ENCODE measurements at regions not wholly inside any gene's neighbourhood (a gene's known extent, or its start where the extent isn't known, plus 50 kb on each side); places are given as distances from the start of the nearest gene placed in this dataset.

GRCh38 chr3:107142786-107143575, 234.3 kb upstream of the CCDC54 start:
- no peak overlapping the region for H3K4me3 ChIP-seq (ENCODE audit: low read depth, low read length)
- TF ChIP-seq, protein P1, sequence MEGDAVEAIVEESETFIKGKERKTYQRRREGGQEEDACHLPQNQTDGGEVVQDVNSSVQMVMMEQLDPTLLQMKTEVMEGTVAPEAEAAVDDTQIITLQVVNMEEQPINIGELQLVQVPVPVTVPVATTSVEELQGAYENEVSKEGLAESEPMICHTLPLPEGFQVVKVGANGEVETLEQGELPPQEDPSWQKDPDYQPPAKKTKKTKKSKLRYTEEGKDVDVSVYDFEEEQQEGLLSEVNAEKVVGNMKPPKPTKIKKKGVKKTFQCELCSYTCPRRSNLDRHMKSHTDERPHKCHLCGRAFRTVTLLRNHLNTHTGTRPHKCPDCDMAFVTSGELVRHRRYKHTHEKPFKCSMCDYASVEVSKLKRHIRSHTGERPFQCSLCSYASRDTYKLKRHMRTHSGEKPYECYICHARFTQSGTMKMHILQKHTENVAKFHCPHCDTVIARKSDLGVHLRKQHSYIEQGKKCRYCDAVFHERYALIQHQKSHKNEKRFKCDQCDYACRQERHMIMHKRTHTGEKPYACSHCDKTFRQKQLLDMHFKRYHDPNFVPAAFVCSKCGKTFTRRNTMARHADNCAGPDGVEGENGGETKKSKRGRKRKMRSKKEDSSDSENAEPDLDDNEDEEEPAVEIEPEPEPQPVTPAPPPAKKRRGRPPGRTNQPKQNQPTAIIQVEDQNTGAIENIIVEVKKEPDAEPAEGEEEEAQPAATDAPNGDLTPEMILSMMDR (IDR thresholded peaks at IDR 0.05; ENCODE audit: low read depth, low read length) = no peak

DNA sequence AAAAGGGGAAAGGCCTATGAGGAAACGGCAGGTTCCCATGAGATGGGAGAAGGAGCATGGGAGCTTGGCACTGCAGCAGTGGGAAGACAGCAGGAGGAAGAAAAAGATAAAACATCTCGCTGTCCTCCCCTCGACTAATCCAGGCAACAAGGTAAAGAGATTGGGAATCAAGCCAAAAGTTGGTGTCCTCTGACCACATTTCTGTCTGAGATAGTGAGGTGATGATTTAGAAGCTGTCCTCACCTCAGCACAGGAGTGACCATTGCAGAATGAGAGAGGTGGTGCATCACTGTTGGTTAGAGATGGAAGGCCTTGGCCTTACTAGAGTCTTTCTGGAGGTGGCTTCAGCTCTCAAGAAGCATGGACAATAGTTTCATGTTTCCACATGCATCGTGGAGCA, 226.6 kb upstream of the CCDC54 start:
- H3K4me3 ChIP-seq (ENCODE audit: low read depth, low read length) = no peak overlapping the region
- TF ChIP-seq, protein P1 (IDR thresholded peaks at IDR 0.05; ENCODE audit: low read depth, low read length) = no peak

- no peak overlapping the region for H3K4me3 ChIP-seq (ENCODE audit: low read depth, low read length)
- TF ChIP-seq, protein P1 (IDR thresholded peaks at IDR 0.05; ENCODE audit: low read depth, low read length) = no peak
Observed at GRCh38 chr3:107153981-107154380, 223.3 kb upstream of the CCDC54 start.

GRCh38 chr3:107172411-107172810, 204.8 kb upstream of the CCDC54 start:
- no peak overlapping the region for H3K4me3 ChIP-seq (ENCODE audit: low read depth, low read length)
- TF ChIP-seq, protein P1 (IDR thresholded peaks at IDR 0.05; ENCODE audit: low read depth, low read length) = no peak

- H3K4me3 ChIP-seq (ENCODE audit: low read depth, low read length) = no peak overlapping the region
- TF ChIP-seq, protein P1 (IDR thresholded peaks at IDR 0.05; ENCODE audit: low read depth, low read length) = no peak
Observed at GRCh38 chr3:107184375-107184774, 192.9 kb upstream of the CCDC54 start.

DNA sequence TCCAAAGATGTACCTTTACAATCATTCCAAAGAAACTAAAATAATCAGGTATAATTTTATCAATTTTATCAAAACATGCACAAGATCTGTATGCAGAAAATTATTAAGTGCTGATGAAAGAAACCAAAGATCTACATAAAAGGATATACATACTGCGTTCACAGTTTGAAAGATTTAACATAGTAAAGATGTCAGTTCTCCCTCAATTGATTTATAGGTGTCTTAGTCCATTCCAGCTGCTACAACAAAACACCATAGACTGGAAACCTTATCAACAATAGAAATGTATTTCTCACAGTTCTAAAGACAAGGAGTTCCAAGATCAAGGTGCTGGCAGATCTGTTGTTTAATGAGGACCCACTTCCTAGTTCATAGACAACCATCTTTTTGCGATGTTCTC, 189.0 kb upstream of the CCDC54 start:
- H3K4me3 ChIP-seq (ENCODE audit: low read depth, low read length) = no peak overlapping the region
- TF ChIP-seq, protein P1 (IDR thresholded peaks at IDR 0.05; ENCODE audit: low read depth, low read length) = no peak

DNA sequence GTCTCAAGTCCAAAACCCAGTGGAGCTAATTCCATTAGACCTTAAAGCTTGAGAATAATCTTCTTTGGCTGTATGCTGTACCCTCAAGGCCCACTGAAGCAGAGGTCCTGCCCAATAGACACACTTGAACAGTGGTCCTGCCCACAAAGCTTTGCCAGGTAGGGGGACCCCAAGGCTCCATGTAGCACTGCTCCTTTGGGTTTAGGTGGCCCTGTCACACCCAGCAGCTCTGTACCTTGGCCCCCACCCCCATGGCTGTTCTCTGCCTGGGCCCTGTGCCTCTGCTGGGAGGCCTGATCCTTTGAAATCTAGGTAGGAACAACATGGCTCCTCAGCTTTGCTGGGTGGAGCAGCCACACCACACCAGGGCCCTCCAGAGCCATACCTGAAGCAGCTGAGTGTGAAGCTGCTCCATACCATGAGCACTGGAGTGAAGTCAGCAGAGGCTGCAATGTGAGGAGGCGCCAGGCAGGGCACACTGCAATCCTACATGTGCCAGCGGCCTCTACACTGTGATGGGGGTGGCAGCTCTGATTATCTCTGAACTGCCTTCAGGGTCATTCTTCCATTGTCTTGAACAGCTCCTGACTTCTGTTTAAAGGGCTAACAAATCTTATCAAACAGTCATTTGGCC, 188.0 kb upstream of the CCDC54 start:
- TF ChIP-seq, protein P1 (IDR thresholded peaks at IDR 0.05; ENCODE audit: low read depth, low read length) = no peak
- no peak overlapping the region for H3K4me3 ChIP-seq (ENCODE audit: low read depth, low read length)

All from WI38 (cell line).